RPMI8226 (cell line): ENCODE measurements at regions not wholly inside any gene's neighbourhood (a gene's known extent, or its start where the extent isn't known, plus 50 kb on each side); places are given as distances from the start of the nearest gene placed in this dataset.
"Not testable (repeated sequence)": the region's sequence is repeated elsewhere in the genome, so short reads cannot be mapped to it uniquely, and the experiment has no call there.

ENCODE experiments used
- DNase-seq: peaks from one replicate; pipeline ENCODE4 v3.0.0-alpha.2; 2015

DNA sequence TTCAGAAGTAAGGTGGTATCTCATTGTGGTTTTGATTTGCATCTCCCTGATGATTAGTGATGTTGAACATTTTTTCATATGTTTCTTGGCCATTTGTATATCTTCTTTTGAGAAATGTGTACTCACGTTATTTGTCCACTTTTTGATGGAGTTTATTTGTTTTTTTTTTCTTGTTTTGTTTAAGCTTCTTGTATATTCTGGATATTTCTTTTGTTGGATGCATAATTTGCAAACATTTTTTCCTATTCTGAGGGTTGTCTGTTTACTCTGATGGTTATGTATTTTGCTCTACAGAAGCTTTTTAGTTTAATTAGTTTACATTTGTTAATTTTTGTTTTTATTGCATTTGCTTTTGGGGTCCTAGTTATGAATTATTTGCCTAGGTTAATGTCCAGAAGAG, 927.4 kb upstream of the LRFN5 start:
- no peak for DNase-seq

DNA sequence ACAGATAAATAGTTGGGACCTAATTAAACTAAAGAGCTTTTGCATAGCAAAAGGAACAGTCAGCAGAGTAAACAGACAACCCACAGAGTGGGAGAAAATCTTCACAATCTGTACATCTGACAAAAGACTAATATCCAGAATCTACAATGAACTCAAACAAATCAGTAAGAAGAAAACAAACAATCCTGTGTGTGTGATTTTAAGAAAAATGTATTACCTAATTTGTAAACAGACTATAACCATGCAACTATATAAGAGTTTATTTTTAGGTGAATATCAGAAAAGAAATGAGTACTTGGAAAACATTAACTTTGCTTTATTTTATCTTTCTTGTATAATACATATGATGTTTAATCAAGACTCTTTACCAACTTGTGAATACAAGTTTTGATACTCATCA, 929.5 kb upstream of the LRFN5 start:
- not testable (repeated sequence) for DNase-seq

DNA sequence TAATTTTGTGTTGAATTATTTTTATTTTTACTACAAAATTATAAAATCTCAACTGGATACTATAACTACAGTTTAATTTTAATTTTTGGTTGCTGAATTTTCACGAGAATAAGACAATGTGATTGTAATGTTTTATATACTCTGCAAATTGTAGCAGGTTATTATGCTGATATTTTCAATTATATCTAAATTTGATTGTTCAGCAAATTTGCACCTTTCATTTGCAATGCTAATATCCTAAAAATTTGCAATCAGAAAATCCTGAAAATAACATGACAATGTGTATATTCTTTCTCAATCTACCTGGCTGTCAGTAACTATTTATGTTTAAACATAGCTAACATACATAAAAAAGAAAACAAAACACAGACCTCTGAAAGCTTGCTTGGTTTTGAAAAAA, 932.2 kb upstream of the LRFN5 start:
- DNase-seq, result no peak

DNA sequence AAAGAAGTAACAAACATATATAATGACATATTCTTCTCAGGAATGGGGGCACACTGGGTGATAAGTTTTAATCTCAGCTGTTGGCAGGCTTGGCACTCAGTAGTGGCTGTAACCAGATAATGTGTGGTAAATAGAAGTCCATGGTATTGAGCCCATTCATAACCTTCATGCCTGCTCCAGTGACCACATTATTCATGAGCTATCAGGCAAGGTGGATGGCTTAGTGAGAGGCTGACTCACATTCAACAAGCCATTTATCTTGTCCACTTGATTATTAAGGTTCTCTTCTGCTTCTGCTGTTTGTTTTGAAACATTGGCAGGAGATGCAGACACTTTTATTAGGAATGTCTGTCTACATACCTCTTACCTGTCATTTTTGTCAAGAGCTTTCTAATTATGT, 950.4 kb upstream of the LRFN5 start:
- no peak for DNase-seq

DNA sequence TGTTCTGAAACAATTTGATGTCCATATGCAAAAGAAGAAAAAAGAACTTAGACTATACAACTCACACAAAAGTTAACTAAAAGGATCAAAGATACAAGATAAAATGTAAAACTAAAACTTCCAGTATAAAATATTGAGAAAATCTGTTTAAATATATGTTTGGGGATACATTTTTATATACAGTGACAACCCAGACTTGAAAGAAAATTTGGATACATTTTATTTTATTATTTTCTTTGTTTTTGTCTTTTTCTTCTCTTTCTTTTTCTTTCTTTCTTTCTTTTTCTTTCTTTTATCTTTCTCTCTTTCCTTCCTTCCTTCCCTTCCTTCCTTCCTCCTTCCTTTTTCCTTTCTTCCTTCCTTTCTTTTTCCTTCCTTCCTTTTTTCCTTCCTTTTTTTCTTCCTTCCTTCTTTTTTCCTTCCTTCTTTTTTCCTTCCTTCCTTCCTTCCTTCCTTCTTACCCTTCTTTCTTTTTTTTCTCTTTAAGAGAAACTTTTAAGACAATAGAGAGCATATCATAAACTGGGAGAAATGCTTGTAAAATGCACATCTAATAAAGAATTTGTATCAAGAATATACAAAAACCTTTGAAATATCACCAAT, 954.5 kb upstream of the LRFN5 start:
- DNase-seq, result no peak

DNA sequence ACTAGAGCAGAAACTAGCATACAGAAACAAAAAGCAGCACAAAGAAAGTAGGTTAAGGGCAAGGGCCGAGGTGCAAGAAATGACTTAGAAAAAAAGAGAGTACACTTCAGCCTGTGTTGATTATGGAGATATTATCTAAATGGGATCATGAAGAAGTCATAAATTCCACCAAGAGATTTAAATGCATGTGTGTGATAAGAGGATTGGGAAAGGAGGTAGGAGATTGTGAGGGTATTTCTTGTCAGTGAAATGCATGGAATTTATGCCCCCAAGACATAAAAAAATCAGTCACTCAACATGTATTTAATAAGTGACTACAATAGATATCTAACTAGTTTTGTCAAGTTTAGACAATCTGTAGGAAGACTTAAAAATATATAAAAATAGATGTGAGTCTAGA, 976.2 kb upstream of the LRFN5 start:
- no peak for DNase-seq

DNA sequence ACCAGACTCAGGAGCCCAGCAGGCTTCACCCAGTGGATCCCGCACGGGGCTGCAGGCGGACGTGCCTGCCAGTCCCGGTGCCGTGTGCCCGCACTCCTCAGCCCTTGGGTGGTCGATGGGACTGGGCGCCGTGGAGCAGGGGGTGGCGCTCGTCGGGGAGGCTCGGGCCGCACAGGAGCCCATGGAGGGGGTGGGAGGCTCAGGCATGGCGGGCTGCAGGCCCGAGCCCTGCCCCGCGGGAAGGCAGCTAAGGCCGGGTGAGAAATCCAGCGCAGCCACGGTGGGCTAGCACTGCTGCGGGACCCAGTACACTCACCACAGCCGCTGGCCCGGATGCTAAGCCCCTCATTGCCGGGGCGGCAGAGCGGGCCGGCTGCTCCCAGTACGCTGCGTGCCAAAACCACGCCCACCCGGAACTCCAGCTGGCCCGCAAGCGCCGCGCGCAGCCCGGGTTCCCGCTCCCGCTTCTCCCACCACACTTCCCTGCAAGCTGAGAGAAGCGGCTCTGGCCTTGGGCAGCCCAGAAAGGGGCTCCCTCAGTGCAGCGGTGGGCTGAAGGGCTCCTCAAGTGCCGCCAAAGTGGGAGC, 977.0 kb upstream of the LRFN5 start:
- not testable (repeated sequence) for DNase-seq

DNA sequence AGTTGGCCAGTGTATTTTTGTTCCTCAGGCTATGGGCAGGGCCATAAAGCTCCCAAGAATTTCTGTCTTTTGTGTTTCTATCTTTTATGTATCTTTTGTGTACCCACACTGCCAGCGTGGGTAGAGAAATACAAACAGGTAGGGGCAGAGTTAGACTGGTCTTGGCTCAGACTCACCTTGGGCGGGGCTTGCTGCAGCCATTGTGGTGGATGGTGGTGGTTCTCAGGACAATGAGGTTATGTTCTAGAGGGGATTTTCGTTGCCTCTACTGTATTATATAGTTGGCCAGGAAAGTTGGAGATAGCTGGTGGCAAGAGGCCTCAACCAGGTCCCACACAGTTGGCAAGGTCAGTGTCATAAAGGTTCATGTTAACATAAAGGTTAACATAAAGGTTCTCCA, 977.5 kb upstream of the LRFN5 start:
- no peak for DNase-seq

DNA sequence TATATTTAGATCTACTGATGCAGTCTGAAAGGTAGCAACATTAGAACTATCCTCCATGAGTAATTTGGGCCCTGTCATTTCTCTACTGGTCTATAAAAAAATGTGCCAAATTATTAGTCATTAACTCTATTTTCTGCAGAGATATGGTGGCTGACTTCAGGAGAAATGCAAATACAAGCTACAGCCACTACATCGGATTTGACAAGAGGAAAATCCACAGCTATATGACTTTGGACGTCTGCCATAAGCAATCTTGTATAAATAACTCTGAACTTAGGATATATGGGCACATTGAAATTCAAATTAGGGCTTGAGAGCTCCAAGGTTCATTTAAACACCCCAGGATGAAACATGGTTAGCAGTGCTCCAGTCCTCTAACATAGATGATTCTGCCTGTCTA, 983.0 kb upstream of the LRFN5 start:
- no peak for DNase-seq

DNA sequence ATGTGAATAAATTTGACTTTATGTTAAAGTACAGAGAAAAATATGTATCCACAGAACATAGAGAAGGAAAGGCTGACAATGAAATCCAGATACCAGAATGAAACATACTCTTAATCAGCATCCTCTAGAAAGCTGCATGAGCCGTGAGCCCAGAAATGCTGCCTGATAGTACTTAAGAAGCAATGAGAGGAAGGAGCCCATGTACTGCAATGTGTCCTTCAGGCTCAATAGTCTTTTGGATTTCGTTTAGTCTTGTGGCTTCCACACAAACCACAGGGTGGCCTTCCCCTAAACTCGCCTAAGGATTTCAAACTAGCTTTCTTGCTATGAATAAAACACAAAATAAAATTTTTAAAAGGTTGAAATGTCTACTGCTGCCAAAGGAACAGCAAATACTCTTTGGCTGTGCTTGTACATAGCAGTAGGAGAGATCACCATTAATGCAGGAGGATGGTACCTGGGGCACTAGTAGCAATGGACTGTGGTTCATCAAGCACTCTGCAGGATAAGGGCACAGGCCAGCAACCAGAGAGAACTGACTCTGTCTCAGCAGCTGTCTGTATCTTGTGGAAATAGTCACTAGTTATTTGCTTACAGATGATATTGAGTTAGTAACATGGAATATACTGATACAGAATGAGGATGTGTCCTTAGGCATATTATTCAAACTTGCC, 988.3 kb upstream of the LRFN5 start:
- DNase-seq, result no peak

DNA sequence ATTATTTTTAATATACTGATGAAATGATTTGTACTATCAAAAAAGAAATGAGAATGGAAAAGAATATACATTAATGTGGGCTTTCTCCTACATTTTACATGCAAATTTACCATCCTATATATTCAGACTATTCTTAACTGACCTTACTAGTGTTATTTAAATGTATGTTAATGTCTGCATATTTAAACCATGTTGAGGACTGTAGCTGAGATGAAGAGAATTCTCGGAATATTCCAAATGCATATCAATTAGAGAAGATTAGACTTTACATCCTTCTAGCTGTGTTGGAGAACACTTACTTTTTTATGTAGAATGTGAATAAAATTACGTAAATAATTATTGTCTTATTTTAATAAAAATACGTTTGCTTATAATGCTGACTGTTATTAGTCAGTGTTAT, 990.1 kb upstream of the LRFN5 start:
- no peak for DNase-seq

DNA sequence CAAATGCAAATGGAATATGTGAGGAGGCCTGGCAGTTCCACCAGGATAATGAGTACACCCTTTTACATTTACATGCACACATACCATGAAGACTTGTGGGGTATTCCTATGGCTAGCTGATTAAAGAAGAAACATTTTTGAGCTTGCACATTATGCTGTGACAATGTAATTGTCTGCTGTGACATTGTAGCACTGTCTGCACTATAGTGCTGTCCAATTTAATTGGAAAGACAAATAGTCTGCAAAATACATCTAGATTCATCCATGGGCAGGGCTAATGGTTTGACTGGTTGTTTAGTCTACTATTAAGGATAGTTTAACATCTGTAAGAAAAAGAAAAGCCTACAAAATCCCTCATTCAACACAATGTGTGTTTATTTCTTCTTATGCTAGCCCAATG, 1005.6 kb upstream of the LRFN5 start:
- no peak for DNase-seq

DNA sequence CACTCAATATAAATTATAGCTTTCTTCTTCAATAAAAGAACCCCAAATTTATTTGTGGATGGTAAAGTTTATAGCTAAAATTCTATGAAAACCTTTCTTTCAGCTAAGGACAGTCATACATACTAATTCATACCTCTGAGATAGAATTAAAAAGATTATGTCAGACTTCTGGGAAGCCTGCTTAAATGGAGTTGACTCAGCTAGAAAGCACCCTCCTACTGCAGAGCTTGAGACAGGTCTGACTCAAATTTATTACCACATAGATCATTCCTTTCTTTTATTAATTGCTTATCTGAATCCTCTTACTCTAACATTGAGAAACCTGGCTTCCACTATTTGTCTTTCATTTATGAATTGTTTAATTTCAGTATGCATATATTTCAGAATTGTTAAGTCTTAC, 1007.0 kb upstream of the LRFN5 start:
- DNase-seq, result no peak

DNA sequence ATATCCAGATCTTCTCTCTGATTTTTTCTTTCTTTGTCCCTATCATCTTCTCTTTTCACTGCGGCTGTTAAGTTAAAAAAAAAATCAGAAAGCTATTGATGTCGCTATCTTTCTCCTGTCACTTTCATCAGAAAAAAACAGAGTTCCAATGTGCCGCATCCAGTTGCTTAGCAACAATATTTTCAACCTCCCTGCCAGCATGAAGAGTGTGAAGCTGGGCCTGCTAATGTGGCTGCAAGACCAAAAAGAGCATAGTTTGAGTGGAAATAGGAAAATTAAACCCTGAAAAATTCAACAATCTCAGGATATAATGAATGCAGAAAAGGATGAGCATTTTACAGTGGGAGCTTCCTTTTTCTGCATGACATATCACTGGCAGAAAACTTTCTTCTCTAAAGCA, 1025.4 kb upstream of the LRFN5 start:
- no peak for DNase-seq

DNA sequence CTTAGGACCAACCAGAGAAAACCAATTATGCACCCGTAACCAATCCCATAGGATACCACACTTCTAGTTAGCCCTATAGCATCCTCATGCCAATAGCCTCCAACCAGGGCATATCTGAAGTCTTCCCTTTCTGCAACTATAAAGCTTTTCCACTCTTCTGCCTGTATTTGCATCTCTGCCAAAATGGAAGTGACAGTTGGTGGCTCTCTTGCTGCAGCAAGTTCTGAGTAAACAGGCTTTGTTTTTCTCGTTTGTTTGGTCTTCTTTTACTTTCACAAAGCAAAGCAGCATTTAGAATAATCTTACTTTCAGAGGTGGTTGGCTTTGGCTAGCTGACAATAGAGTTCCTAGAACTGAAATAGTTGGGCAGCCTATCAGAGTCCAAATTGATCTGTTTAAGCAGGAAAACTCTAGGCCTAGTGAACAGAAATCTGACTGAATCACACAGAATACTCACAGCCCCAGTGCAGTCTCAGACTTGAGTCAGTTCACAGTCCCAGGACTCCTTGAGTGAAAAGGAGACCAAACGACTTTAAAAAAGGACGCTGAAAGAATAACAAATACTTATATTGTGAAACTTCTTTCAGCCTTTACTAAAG, 1029.7 kb upstream of the LRFN5 start:
- DNase-seq, result no peak

DNA sequence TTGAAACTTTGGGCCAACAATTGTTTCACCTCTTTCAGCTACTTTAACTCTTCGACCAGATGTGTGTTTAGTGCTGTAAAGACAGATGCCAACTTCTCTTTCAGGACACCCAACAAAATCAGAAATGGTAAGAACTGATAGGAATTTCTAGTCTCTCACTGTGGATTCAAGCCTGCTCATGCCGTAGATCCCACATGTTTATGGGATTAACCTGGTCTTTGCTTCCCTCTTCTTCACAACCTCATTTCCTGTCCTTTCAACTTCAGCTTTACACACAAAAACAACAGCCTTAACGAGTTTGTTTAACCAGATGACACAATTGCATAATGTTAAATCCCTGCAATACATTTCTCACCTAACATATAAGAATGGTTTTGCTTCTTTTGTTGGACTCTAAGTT, 1031.9 kb upstream of the LRFN5 start:
- no peak for DNase-seq

DNA sequence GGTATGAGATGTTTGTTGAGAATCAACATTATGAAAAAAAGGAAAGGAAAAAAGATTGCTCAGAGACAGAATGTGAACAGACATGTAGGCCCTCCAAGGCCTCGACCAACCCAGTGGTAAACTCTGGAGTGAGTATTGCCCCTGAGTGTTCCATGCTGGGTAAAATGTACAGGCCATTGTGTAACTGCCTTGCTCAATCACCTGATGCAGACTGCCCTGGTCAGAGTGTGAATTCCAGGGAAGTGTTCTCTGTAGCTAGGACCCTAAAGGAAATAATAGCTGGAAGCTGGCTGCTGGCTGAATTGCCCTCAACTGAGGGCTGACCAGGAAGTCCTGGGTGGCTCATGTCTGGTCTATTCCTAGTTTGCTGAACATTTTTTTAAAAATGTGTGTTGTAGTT, 1081.4 kb upstream of the LRFN5 start:
- no peak for DNase-seq

DNA sequence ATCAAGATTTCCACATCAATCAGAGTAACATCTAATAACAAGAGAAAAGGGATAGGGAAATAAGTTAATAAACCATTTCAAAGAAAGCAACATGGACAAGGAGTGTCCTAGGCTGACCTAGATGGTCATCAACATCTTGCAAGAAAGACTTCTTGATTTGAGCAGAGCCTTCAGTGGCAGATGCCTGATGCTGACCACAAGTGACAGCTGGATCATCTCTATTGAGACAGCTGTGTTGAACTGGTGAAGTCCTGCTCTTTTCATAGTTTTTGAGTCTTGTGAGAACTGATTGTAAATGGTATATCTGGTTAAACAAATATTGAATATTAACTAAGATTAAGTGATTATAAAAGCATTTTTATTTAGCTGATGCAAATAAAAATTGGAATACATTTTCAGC, 1083.6 kb upstream of the LRFN5 start:
- no peak for DNase-seq

DNA sequence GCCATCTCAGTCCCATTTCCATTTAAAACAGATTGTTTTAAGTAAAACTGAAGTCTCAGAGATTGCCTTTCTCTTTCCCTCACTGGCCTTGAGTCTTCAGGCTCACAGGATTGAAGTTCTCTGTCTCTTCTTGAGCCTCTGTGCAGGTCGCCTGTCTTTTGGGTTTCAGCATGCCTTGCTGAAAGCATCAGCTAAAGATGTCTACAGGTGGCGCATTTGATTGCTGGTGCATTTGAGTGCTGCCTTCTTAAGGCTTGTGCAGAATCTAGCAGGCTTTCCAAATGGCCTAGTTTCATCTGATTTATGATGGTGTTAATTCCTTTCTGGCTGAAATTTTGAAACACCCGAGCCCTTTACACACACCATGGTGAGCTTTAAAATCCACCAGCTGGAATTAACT, 1062.2 kb upstream of the FBXO33 start:
- DNase-seq, result no peak

DNA sequence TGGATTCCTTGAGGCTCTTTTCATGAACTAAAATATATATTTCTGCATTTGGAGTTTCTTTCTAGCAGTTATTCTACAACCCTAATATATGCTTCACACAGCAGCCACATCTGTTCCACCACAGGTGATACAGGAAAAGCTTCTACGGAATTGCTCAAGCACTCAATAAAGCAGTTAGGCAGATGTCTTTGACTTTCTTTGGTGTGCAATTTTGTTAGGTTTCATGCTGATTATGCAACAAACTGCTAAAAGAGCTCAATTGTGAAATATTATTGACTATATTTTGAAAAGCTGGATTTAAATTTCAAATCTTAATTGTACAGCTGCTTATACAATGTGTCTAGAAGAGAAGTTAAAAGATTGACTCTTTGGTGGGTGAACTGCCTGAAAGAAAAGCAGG, 1055.6 kb upstream of the FBXO33 start:
- DNase-seq, result no peak

DNA sequence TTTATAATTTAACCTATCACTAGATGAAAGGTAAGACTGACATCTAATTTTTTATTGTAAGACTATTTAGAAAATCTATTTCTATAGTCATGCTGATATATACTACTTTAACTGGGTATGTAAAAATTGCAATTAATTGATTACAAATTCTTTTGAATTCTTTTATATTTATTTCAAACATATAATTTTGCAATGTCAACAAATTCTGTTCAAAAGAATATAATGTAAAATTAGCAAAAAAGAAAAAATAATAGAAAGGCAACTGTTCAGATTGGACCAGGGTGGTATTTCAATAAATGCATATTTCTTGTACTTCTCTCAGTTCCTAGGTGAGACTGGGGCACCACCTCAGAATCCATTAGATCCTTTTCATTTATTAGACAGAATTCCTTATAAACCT, 1053.5 kb upstream of the FBXO33 start:
- no peak for DNase-seq

DNA sequence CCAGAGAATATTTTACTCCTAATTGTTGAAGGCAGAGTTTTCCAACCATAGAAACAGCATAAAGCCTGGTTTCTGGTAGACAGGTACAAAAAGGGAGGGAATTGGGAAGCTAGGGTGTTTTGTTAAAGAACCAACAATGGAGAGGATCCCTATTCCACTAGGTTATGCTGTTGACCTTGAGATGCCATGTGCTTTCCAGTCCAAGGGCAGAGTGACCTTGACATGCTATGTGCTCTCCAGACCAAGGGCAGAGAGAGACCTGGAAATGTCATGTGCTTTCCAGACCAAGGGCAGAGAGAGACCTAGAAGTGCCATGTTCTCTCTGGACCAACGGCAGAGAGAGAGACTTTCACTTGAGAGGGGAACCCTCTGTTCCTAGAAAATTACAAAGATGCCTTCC, 1043.8 kb upstream of the FBXO33 start:
- DNase-seq, result no peak

DNA sequence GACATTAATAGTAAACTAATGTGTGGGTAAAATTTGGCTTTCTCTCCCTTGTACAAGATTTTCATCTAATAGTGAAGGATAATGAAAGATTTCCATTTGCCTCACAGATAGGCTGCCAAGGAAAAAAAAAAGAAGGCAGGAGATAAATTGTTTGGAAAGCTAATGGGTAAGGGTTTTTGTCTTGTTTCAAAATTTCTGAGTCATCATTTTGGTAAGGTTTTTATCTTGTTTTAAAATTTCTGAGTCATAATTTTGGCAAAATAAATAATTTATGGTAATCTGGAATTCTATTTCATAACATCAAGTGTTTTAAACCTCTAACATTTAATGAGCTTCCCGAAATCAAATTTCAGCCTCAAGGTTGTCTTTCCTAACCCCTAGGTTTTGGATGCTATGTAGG, 1035.7 kb upstream of the FBXO33 start:
- no peak for DNase-seq

DNA sequence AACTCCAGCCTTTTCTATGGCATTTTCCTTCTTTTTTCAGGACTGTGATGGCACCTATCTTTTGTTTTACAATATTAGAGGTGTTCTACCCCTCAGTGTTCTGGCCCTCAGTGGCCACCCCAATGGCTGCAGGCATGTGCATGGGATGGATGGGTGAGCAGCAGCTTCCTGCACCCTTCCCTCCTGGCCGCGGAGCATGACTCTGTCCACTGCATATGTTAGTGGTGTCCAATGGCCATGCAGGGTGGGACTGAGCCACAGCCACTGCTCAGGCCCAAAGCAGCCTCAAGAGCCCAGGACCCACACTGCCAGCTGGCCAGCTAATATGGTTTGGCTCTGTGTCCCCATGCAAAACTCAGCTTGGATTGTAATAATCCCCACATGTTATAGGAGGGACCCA, 1032.3 kb upstream of the FBXO33 start:
- DNase-seq, result no peak

DNA sequence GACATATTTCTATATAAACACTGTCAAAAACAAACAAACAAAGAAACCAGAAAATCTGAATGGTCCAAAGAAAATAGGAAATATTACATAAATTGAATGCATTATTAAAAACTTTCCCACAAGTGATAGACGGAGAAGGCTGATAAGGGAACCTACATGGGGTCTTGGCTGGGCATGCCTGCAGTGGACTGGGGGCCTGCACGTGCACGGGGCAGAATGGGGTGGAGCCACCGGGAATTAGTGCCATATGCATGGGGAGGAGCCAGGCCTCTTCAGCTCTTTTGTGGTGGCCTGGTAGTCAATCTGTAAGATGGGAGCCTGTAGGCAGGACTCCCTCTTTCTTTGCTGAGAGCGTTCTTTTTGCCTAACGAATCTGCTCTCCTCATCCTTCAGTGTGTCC, 1031.7 kb upstream of the FBXO33 start:
- DNase-seq, result no peak
